ENCODE measurements at regions not wholly inside any gene's neighbourhood (a gene's known extent, or its start where the extent isn't known, plus 50 kb on each side); places are given as distances from the start of the nearest gene placed in this dataset.
"Not testable (repeated sequence)": the region's sequence is repeated elsewhere in the genome, so short reads cannot be mapped to it uniquely, and the experiment has no call there.

DNA sequence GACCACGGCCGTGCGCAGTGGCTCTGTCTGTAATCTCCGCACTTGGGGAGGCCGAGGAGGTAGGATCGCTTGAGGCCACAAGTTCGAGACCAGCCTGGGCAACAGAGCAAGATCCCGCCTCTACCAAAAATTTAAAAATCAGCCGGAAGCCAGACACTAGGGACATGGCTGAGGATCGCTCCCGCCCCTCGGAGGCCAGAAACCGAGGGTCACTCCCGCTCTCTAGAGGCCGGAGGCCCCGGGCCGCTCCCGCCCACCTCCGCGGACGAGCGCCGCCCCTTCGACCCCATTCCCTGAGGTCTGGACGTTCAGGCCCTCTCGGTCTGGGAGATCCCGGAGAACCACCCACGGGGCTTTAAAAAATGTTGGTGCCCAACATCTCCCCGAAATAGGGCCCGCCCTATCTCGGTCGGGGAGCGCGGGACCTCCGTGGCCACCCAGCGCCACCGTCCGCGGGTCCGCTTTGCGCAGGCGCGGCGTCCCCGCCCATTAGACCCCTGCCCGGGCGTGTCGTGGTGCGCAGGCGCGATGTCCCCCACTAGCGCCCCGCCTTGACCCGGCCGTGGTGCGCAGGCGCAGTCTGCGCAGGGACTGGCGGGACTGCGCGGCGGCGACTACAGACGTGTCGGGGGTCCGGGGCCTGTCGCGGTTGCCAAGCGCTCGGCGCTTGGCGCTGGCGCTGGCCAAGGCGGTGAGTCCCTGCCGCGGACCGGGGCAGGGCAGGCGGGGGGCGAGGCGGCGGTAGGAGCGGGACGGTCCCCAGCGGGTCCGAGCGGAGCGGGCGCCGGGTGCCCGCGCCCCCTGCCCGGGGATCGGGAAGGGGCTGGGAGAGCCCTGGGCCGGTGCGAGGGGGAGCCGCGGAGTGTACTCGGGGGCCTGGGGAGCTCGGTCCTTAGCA lies 63.1 kb upstream of the MUC20 start:
- TF ChIP-seq, protein P1, sequence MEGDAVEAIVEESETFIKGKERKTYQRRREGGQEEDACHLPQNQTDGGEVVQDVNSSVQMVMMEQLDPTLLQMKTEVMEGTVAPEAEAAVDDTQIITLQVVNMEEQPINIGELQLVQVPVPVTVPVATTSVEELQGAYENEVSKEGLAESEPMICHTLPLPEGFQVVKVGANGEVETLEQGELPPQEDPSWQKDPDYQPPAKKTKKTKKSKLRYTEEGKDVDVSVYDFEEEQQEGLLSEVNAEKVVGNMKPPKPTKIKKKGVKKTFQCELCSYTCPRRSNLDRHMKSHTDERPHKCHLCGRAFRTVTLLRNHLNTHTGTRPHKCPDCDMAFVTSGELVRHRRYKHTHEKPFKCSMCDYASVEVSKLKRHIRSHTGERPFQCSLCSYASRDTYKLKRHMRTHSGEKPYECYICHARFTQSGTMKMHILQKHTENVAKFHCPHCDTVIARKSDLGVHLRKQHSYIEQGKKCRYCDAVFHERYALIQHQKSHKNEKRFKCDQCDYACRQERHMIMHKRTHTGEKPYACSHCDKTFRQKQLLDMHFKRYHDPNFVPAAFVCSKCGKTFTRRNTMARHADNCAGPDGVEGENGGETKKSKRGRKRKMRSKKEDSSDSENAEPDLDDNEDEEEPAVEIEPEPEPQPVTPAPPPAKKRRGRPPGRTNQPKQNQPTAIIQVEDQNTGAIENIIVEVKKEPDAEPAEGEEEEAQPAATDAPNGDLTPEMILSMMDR (IDR thresholded peaks at IDR 0.05), result not testable (repeated sequence)
- peak in 1 of 2 donors; percentile 83 for TF ChIP-seq POLR2A (IDR thresholded peaks at IDR 0.05)
